Ovary (tissue), 3 donors: ENCODE measurements at regions not wholly inside any gene's neighbourhood (a gene's known extent, or its start where the extent isn't known, plus 50 kb on each side); places are given as distances from the start of the nearest gene placed in this dataset.

Experiments
- EP300 ChIP-seq: sonication (generic); formaldehyde crosslinking; IDR thresholded peaks from one replicate; pipeline ENCODE4 v1.6.1; 2017; ENCODE audit warnings: antibody characterized with exemption
- TF ChIP-seq, protein P1 (sequence below), 3 donors: fragments of 450-650 bp in 2 of 3; fragments of 200-600 bp in 1 of 3; IDR thresholded peaks; one replicate each; pipeline versions ENCODE4 v1.5.1 to v1.8.0; 2016 to 2022; ENCODE audit warnings: antibody characterized with exemption in 3 of 3, mild to moderate bottlenecking in 1 of 3
- donor health status: DM: no; HTN: no; CAD: no.

DNA sequence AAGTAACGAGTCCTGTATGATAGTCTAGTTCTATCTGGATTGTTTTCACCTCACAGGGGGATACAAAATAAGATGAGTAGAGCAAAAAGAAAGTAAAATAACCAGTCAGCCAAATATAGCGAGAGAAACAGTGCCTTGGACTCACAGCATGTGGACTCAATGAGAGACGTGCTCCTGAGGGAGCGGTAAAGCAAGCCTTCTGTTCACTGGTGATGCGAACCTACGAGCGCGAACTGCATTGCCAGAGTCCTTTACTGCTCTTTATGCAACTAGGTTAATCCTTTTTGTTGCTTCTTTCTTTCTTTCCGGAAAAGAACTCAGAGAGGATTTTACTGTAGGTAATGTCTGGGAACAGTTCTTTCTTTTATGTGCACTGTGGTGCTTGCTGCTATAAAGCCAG, 132.7 kb downstream of the ANXA1 start:
- TF ChIP-seq, protein P1, sequence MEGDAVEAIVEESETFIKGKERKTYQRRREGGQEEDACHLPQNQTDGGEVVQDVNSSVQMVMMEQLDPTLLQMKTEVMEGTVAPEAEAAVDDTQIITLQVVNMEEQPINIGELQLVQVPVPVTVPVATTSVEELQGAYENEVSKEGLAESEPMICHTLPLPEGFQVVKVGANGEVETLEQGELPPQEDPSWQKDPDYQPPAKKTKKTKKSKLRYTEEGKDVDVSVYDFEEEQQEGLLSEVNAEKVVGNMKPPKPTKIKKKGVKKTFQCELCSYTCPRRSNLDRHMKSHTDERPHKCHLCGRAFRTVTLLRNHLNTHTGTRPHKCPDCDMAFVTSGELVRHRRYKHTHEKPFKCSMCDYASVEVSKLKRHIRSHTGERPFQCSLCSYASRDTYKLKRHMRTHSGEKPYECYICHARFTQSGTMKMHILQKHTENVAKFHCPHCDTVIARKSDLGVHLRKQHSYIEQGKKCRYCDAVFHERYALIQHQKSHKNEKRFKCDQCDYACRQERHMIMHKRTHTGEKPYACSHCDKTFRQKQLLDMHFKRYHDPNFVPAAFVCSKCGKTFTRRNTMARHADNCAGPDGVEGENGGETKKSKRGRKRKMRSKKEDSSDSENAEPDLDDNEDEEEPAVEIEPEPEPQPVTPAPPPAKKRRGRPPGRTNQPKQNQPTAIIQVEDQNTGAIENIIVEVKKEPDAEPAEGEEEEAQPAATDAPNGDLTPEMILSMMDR (IDR thresholded peaks at IDR 0.05) = no peak
- no peak for TF ChIP-seq EP300
